Right ventricle myocardium superior (tissue), 1 donor: ENCODE measurements at regions not wholly inside any gene's neighbourhood (a gene's known extent, or its start where the extent isn't known, plus 50 kb on each side); places are given as distances from the start of the nearest gene placed in this dataset.

Experiments used
- ATAC-seq: fragments of 200-7000 bp; cut with Tn5 transposase; one replicate; pipeline ENCODE4 v1.9.1; 2020; ENCODE audit warnings: mild to moderate bottlenecking; ENCODE audit not compliant: poor library complexity
- DNase-seq: peaks from one replicate; pipeline ENCODE4 v3.0.0-alpha.2; 2020
- intact Hi-C: fragments of 100-400 bp; cut with DNase I; formaldehyde crosslinking; loops from one replicate; pipeline ENCODE4 v1.11.2; 2022
- donor health status: DM: no; HTN: yes; CAD: no; lungs with severe emphysema.

GRCh38 chr5:8478326-8478725 lies 609.4 kb downstream of the MTRR start:
- DNase-seq (no peak), ATAC-seq (no peak)
- intact Hi-C loops = no loop called here

GRCh38 chr5:8481007-8481406 lies 612.1 kb downstream of the MTRR start:
- DNase-seq (no peak), ATAC-seq (no peak)
- intact Hi-C loops = no loop called here

- intact Hi-C loops = no loop called here
- no peak for DNase-seq
- no peak for ATAC-seq
These were observed 622.3 kb downstream of the MTRR start for GRCh38 chr5:8491254-8491653.

- intact Hi-C loops = no loop called here
- ATAC-seq (no peak), DNase-seq (no peak)
These were observed 624.2 kb downstream of the MTRR start for GRCh38 chr5:8493176-8493575.

GRCh38 chr5:8500426-8500825 lies 631.5 kb downstream of the MTRR start:
- ATAC-seq (no peak), DNase-seq (no peak)
- intact Hi-C loops = no loop called here

GRCh38 chr5:8505196-8505595 lies 636.2 kb downstream of the MTRR start:
- DNase-seq (no peak), ATAC-seq (no peak)
- intact Hi-C loops = no loop called here

- no peak for ATAC-seq
- DNase-seq = no peak
- intact Hi-C loops = no loop called here
These were observed 639.3 kb downstream of the MTRR start for GRCh38 chr5:8508231-8508630.

GRCh38 chr5:8516356-8516755 lies 647.4 kb downstream of the MTRR start:
- ATAC-seq (no peak), DNase-seq (no peak)
- intact Hi-C loops = no loop called here

- ATAC-seq (no peak), DNase-seq (no peak)
- intact Hi-C loops = no loop called here
These were observed 648.5 kb downstream of the MTRR start for GRCh38 chr5:8517456-8517855.

- intact Hi-C loops = no loop called here
- DNase-seq (no peak), ATAC-seq (no peak)
These were observed 652.0 kb downstream of the MTRR start for GRCh38 chr5:8520917-8521316.

GRCh38 chr5:8521991-8522390 lies 653.0 kb downstream of the MTRR start:
- DNase-seq (no peak), ATAC-seq (no peak)
- intact Hi-C loops = no loop called here

GRCh38 chr5:8522646-8523045 lies 653.7 kb downstream of the MTRR start:
- intact Hi-C loops = no loop called here
- ATAC-seq = no peak
- DNase-seq = no peak

GRCh38 chr5:8523501-8523900 lies 654.6 kb downstream of the MTRR start:
- intact Hi-C loops = no loop called here
- DNase-seq (no peak), ATAC-seq (no peak)

GRCh38 chr5:8525819-8526218 lies 656.9 kb downstream of the MTRR start:
- intact Hi-C loops = no loop called here
- no peak for ATAC-seq
- DNase-seq = no peak

- no peak for DNase-seq
- no peak for ATAC-seq
- intact Hi-C loops = no loop called here
These were observed 659.2 kb downstream of the MTRR start for GRCh38 chr5:8528106-8528505.

- intact Hi-C loops = no loop called here
- ATAC-seq = no peak
- DNase-seq = no peak
These were observed 669.9 kb downstream of the MTRR start for GRCh38 chr5:8538821-8539220.

GRCh38 chr5:8540317-8540716 lies 671.4 kb downstream of the MTRR start:
- ATAC-seq = no peak
- intact Hi-C loops = no loop called here
- no peak for DNase-seq

- no peak for ATAC-seq
- no peak for DNase-seq
These were observed 682.0 kb downstream of the MTRR start for GRCh38 chr5:8550921-8551320.

GRCh38 chr5:8553364-8553763 lies 684.4 kb downstream of the MTRR start:
- intact Hi-C loops = no loop called here
- ATAC-seq (no peak), DNase-seq (no peak)

More at GRCh38 chr5:8550921-8551320, 682.0 kb downstream of the MTRR start:
- intact Hi-C loops = no loop called here

- ATAC-seq (no peak), DNase-seq (no peak)
- intact Hi-C loops = no loop called here
These were observed 688.8 kb downstream of the MTRR start for GRCh38 chr5:8557728-8558127.

GRCh38 chr5:8560776-8561175 lies 691.8 kb downstream of the MTRR start:
- DNase-seq (no peak), ATAC-seq (no peak)
- intact Hi-C loops = no loop called here
